Middle frontal gyrus (tissue), 1 donor: ENCODE measurements at regions not wholly inside any gene's neighbourhood (a gene's known extent, or its start where the extent isn't known, plus 50 kb on each side); places are given as distances from the start of the nearest gene placed in this dataset.

Experiments
- DNase-seq: peaks from one replicate; pipeline ENCODE4 v3.0.0-alpha.2; 2015; ENCODE audit warnings: low spot score; ENCODE audit errors: extremely low spot score

DNA sequence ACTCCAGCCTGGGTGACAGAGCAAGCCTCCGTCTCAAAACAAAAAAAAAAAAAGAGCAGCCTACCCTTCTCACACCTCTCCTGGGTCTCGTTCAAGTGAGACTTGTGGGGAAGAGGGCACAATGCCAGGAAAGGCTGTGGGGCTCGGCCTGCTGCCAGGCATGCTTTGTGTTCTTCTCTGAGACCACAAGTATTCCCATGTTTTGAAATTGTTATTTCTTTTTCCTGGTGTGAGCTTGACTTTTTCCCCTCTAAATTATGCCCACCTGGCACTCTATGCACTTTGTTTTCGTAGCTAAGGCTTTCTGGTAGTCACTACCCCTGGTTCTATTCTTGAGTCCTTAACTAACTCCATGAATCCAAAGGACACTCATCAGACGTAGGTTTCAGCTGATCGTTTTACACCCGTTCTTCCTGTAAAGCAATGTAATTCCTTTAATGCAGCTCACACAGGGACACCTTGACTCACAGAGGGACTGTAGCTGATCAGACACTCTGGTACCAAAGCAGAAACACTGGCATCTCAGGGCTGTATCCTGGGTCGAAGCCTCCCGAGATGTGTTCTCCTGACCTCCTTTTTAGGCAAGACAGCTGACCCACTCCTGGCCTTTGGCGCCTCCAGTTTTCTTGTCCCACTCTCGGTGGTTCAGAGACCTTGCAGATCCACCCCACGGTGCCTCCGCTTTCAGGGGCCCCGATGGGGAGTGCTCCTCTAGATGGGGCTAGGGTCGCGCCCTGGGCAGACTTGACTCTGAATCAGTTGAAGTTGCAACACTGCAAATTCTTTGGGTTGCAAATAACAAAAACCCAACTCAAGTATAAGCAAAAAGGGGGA lies 193.3 kb upstream of the AGAP1 start:
- DNase-seq = no peak

DNA sequence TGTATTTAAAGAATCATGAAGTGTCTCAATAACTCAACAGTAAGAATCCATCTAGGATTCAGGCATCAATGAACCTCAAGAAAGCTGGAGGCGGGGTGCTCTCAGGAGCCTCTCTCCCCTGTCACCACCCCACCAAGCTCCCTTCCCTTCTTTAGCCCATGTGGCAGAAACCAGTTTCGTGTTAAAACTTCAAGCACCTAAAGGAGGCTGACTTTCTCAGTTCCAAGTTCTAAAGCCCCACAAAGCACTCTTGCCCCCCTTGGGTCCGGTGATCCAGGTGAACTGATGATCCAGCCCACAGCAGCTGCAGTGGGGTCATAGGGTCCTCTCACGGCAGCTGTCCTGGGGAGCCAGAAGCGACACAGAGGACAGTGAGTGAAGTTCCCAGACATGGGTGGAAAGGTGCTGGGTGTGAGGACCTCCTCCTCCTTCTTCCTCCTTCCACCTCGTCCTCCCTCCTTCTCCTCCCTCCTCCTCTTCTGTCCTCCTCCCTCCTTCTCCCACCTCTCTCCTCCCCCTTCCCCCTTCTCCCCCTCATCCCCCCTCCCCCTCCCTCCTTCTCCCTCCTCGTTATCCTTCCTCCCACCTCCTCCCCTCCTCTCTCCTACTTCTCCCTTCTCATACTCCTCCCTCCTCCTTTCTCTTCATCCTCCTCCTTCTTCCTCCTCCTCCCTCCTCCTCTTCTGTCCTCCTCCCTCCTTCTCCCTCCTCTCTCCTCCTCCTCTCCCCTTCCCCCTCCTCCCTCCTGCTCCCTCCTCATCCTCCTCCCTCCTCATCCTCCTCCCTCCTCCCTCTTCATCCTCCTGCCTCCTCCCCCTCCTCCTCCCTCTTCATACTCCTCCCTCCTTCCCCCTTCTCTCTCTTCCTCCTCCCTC lies 192.4 kb upstream of the AGAP1 start:
- no peak for DNase-seq

DNA sequence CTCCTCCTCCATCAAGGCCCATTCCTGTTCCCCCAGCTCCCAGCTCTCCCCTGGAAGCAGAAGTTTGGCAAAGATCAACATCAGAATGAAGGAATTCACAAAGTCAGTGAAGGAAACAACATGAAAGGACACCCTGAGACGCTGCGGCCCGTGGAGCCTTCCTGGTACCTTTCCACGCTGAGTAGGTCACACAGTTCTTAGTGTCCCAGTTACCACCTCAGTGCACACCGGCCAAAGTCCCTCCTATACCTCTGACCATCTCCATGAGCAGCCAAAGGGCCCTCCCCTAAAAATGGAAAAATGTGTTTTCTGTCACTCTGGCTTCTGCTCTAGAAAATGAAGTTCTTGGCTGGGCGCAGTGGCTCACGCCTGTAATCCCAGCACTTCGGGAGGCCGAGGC lies 191.6 kb upstream of the AGAP1 start:
- DNase-seq = no peak

DNA sequence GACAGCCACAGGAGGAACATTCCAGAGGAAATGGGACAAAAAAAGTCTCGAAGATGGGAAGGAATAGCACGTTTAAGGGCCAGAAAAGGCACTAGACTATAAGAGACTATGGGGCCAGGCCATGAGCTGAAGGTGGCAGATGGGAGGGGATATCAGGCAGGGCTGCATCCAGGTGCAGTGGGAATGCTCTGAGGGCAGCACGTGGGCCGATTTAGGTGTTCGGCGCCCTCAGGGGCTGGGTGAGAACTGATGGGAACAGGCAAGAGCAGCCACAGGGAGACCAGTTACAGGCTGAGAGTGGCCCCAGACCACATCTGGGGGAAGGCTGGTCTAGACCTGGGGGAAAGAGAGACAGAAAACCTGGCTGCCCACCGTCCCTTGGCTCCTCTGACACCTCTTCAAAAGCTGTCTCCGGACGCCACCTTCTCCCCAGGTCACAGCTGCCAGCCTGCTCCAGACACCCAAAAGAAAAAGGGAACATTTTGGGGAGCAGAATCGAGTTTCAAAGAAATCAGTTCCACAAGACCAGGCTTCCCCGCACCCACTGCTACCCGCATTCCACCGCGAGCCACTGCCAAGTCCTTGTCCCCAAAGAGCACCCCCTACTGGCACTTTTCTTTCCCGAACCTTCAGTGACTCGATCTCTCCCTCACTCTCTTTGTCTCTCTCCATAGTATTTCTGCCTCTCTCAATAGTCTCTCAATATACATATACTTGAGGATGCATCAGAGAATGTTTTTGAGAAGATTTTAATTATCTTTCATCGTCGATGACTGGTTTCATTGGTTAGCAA lies 190.1 kb upstream of the AGAP1 start:
- DNase-seq = no peak

DNA sequence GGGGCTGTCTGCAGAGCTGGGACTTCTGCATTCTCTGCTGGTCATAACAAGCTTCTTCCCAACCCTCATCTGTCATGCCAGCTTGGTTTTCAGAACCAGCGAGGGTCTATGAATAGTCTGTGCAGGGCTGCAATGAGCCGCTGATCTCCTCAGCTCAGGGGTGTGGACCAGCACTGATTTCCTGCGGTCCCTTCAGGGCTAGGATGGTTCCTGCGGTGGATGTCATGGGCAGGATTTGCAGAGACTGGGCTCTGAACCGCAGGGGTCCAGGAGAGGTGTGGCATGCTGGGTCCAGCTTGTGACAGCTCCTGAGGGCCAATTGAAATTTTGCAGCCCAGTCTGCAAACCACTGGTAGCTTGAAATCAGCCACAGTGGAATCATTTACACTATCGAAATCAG lies 188.2 kb upstream of the AGAP1 start:
- no peak for DNase-seq

DNA sequence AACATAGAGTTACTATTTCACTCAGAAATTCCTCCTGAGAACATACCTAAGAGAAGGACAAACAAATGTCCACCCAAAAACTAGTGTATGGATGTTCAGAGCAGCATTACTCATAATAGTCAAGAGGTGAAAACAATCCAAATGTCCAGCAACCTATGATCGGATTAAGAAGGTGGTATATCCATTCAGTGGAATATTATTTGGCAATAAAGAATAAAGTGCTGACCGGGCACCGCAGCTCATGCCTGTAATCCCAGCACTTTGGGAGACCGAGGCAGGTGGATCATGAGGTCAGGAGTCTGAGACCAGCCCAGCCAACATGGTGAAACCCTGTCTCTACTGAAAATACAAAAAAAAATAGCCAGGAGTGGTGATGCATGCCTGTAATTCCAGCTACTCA lies 182.8 kb upstream of the AGAP1 start:
- DNase-seq = no peak

DNA sequence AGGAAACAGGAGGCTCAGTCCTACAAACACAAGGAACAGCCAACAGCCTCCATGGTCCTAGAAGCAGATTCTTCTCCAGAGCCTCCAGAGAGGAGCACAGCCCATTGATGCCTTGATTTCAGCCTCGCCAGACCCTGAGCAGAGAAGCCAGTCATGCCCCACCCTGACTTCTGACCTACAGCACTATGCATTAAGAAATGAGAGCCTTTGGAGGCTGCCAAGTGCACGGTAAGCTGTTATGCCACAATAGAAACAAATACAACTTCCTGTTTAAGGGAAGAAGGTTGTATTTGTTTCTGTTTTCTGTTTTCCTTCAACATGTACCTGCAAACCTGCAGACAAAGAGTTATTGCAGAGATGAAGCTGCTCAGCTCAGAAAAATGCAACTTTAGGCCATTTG lies 181.3 kb upstream of the AGAP1 start:
- no peak for DNase-seq

DNA sequence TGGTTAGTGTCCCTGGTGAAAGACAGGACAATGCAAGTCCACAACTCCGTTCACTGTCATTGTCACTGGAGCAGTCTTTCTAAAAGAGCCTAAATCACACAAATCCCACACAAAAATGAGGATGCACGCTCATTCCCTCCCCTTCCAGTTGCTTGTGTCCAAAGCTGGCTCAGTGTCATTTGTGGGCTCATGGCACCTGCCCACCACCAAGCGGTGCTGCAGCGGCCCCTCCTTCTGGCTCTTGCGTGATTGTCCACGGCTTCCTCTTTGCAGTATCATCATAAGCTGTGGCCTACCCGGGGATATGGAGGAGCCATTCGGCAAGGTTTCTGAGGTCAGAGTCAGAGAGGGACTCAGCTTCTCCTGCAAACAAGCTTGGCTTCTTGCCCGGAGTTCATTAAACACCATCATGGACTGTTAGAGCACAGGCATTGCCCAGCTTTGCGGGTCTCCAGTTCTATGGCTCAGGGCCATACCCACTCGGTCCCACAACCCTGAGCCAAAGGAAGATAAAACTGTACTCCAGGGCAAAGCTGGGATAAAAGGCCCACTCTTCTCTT lies 179.4 kb upstream of the AGAP1 start:
- DNase-seq = no peak

DNA sequence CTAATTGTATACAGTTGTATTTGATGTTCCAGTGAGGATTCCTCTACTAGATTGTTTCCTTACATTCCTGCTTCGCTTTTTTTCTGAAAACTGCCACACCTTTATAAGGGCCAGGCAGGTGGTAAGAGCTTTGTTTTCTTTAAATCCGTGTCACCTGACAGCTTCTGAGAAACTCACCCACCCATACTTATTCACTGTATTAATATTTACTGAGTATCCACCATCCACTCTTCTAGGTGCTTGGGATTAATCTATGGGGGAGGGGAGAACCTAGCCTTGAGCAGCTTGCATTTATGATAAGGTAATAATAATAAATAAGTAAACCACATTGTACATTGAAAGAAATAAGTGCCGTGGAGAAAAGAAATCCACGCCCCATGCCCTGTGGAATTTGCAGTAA lies 174.7 kb upstream of the AGAP1 start:
- DNase-seq = no peak

DNA sequence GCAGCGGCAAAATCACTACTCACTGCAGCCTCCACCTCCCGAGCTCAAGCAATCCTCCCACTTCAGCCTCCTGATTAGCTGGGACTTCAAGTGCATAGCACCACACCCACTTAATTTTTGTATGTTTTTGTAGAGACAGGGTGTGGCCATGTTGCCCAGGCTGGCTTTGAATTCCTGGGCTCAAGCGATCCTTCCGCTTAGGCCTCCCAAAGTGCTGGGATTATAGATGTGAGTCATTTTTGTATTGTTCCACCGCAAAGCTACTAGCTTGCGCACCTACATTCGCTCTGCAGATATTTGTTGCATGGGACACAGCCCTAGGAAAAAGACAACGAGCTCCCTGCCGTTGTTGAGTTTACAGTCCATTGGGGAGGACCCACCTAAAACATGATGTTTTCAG lies 173.5 kb upstream of the AGAP1 start:
- DNase-seq = no peak

DNA sequence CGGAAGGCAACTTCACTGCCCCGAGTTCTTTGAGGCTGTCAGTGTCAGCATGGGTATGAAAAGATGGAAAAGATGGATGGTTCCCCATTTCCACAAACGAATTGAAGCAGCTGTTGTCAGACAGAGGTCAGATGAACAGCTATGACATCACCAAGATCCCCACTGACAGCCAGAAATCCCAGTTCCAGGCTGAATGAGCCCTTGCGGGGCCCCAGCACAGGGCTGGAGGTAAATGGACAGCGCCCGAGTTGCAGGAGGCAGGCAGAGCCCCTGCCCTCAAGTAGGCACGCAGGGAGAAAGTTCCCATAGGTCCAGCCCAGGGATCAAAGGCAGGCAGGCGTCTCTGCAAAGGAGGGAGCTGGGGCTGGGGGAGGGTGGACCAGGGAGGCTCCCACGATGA lies 169.5 kb upstream of the AGAP1 start:
- no peak for DNase-seq

DNA sequence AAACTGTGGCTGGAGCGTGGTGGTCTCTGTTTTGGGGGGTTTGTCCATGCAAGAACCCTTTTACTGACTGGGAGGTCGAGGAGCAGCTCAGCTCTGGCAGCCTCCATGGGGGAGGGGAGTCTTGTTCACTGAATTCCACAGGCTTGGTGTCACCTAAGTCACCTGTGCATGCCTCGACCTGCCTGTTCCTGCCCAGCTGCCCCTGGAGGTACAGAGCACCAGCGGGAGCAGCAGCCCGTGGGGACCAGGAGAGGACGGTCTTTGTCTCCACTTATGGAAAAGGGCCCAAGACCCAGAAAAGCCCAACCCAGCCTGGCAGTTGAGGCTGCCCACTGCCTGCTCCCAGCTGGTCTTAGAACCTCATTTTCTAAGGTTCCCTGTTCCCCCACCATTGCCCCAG lies 168.7 kb upstream of the AGAP1 start:
- DNase-seq = no peak

DNA sequence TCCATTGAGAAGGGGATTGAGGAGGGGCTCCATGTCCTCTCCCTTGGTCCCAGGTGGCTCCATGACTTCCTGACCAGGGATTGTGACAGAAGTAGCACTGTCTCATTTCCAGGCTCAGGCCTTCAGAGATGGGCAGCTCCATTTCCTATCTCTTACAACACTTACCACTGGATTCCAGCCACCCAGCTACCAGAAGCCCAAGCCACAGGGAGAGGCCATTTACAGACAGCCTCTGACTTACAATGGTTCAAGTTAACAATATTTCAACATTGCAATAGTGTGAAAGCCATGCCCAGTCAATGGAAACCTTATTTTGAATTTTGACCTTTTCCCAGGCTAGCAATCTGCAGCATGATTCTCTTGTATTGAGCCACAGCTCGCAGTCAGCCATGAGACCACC lies 164.9 kb upstream of the AGAP1 start:
- no peak for DNase-seq

DNA sequence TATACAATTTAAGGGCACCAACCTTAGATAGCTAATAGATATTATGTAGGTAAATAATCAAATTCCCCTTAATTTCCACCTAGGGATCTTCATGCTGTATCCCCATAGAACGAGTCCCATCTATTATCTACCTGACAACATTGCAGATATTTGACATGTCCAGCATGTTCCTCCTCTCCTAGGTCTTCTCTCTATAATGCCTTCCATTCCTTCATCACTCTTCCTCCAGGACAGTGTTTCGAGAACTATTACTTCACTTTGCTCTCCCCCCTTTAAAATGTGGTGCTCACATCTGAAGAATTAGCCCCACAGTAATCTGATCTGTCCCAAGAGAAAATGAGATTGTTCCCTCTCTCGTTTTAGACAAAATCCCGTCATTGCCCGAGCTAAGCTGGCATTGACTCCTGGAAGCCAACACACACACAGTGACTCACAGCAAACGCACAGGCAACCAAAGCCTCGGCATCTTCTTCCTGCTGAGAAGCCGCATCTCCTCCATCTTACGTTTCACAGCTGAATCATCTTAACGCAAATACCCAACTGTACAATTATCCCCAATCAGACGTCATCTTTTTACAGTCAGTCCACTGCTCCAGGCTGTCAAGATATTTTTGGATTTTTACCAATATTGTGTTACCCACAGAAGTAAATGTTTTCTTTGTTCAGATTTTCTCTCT lies 162.9 kb upstream of the AGAP1 start:
- DNase-seq = peak; percentile 8

DNA sequence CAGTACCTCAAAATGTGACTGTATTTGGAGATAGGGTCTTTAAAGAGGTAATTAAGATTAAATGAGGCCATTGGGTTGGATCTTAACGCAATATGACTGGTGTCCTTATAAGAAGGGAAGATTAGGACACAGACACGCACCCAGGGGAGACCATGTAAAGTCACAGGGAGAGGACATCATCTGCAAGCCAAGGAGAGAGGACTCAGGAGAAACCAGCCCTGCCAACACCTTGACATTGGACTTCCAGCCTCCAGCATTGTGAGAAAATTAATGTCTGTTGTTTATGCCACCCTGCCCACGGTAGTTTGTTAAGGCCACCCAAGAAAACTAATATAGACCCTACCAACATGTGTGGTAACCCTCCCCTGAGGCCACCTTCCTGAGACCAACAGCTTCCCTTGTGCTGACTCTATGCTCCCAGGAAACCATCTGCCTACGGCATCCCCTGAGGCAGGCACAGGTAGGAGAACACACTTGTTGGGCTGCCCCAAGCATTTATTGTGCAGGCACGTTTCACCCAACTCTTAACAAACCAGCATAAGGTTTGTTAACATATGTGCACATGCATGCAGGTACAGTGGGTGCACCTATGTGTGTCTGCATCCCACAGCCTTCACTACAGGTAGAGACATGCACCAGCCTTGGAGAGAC lies 161.5 kb upstream of the AGAP1 start:
- no peak for DNase-seq

DNA sequence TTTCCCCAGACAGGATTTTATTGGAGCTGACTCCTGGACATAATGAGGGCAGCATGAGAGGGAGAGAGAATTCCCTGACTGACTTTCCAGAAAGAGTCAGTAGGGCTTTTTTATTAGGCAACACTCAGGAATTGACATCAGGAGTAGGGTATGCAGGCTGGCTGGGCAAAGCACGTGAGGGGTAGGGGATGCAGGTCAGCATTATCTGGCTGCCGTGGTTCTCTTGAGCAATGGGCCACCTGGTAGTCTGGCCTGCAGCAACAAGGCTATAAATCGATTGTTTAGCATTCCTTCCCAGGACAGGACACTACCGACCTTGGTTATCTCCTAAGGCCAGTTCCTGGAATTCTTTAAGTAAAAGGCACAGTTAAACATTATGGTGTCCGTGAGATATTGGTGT lies 160.8 kb upstream of the AGAP1 start:
- no peak for DNase-seq

DNA sequence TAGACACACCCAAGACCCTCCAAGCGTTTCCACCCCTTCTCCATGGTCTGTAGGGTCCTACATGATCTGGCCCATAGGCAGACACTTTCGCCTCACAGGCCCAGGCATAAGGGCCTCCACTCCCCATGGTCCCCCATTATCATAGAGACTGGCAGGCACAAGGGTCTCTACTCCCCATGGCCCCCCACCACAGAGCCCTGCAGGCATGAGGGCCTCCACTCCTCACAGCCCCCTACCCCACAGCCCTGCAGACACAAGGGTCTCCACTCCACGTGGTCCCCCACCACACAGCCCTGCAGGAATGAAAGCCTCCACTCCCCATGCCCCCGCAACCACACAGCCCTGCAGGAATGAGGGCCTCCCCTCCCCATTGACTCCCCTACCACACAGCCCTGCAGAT lies 159.7 kb upstream of the AGAP1 start:
- no peak for DNase-seq

DNA sequence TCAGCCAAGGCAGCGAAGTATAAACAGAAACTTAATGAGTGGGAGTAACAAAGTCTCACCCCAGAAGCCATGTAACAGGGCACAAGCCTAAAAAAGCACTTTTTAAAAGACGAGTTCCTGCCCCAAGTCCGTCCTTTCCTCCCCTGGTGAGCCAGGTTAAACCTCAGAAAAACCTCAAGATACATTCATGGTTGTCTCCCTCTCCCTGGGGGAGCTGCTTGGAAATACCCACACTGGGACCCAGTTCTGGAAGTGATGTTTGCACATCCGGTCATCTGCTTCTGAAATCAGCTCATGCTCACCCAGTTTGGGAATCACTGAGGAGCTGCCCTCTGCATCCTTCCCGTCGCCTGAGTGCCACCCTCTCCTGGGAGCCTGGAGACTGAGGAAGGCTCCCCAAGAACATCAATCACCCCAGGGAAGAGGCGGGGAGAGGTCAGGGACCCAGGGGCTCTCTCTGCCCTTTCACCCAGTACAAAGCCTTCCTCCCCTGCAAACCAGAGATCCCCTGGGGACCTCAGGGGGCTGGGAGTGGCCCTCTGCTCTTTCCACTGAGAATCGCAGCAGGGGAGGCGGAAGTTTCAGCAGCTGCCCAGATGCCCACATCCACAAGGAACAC lies 150.6 kb upstream of the AGAP1 start:
- DNase-seq = no peak

DNA sequence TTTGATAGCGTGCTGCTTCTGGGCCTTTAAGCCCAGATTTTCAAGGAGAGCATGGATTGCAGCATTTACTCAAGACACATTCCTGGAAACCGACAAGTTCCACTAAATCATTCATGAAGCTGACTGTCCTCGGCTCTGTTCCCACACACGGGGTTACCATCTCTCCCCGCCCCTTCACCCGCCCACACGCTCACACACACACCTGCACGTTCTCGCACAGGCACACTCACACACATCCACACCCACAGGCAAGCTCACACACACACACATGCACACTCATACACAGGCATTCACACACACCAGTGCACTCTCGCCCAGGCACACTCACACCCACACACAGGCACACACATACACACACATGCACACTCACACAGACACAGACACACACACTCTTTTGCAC lies 150.0 kb upstream of the AGAP1 start:
- no peak for DNase-seq

DNA sequence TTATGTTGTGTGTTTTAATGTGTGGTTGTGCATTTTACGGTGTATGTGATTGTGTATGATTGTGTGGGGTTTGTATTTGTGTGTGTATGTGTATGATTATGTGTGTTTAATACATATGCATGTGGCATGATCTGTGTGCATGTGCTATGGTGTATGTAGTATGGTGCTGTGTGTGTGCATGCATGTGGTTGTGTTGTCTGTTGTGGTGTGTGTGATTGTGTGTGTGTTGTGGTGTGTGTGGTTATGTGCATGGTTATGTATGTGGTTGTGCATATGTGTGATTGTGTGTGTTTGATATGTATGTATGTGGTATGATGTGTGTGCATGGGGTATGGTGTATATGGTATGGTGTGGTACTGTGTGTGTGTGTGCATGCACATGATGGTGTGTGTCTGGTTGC lies 148.1 kb upstream of the AGAP1 start:
- no peak for DNase-seq
